ENCODE measurements at regions not wholly inside any gene's neighbourhood (a gene's known extent, or its start where the extent isn't known, plus 50 kb on each side); places are given as distances from the start of the nearest gene placed in this dataset.

DNA sequence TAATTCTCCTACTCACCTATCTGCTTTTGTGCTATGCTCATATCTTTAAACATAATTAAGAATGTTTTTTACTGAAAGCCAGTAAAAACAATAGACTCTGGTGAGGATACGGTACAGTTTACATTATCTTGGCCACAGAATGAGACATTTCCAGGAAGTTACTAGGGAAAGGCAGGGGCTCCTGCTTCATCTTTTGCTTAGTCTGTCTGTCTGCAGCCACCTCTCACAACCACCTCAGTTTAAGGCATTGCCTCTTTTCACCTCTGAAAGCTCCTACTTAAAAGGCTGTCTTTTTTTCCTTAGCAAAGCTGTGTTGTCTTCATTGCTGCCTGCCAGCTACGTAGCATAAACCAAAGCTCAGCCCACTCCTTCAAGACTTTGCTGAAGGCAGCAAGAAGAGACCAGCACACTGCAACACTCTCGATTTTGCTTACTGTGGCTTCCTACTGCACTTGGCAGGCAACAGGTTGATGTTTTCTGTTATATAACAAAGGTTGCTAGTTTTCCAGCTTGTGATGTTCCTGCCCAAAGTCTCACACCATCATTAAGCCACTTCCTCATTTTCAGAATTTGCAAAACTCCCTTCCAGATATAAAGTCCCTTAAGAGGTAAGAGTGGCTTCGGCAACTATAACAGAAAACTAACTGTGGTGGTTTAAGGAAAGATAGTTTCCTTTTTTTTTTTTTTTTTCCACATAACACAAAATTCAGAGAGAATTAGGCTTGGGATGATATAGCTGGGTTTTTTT, 432.9 kb downstream of the GRXCR1 start:
- H3K4me3 ChIP-seq (ENCODE audit: low read depth, poor library complexity, severe bottlenecking), result no peak overlapping the region
- TF ChIP-seq, protein P1, sequence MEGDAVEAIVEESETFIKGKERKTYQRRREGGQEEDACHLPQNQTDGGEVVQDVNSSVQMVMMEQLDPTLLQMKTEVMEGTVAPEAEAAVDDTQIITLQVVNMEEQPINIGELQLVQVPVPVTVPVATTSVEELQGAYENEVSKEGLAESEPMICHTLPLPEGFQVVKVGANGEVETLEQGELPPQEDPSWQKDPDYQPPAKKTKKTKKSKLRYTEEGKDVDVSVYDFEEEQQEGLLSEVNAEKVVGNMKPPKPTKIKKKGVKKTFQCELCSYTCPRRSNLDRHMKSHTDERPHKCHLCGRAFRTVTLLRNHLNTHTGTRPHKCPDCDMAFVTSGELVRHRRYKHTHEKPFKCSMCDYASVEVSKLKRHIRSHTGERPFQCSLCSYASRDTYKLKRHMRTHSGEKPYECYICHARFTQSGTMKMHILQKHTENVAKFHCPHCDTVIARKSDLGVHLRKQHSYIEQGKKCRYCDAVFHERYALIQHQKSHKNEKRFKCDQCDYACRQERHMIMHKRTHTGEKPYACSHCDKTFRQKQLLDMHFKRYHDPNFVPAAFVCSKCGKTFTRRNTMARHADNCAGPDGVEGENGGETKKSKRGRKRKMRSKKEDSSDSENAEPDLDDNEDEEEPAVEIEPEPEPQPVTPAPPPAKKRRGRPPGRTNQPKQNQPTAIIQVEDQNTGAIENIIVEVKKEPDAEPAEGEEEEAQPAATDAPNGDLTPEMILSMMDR (IDR thresholded peaks at IDR 0.05), result no peak
- TF ChIP-seq POLR2A (IDR thresholded peaks at IDR 0.05), result no peak
- intact Hi-C loops (cut with DNase I; ENCODE audit: low total_unique reads), result no loop called here
- DNase-seq (ENCODE audit: low spot score in 2 of 2), result no peak
- WGBS, 2 donors, result 51 to 54% methylated on average over 4 of the region's 4 CpGs

DNA sequence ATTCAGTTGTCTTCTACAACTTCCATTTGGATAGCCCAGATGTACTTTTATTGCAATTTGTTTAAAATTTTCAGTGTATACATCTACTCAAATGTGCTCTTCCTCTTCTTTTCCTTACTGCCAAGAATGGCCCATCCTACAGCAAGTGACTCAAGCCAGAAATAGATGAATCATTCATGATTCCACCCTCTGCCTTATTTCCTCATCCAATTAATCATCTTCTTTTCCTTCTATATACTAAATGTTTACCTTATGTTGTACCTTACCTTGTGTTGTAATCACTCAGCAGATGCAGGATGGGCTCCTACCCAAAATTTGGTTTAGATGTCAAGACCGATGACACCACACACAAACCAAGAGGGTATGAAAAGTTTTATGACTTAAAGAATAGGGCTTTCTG, 437.8 kb downstream of the GRXCR1 start:
- H3K4me3 ChIP-seq (ENCODE audit: low read depth, poor library complexity, severe bottlenecking), result no peak overlapping the region
- TF ChIP-seq, protein P1 (IDR thresholded peaks at IDR 0.05), result no peak
- TF ChIP-seq POLR2A (IDR thresholded peaks at IDR 0.05), result no peak
- intact Hi-C loops (cut with DNase I; ENCODE audit: low total_unique reads), result no loop called here
- no peak for DNase-seq (ENCODE audit: low spot score in 2 of 2)
- 87 to 90% methylated on average over 1 of the region's 1 CpG for WGBS, 2 donors

DNA sequence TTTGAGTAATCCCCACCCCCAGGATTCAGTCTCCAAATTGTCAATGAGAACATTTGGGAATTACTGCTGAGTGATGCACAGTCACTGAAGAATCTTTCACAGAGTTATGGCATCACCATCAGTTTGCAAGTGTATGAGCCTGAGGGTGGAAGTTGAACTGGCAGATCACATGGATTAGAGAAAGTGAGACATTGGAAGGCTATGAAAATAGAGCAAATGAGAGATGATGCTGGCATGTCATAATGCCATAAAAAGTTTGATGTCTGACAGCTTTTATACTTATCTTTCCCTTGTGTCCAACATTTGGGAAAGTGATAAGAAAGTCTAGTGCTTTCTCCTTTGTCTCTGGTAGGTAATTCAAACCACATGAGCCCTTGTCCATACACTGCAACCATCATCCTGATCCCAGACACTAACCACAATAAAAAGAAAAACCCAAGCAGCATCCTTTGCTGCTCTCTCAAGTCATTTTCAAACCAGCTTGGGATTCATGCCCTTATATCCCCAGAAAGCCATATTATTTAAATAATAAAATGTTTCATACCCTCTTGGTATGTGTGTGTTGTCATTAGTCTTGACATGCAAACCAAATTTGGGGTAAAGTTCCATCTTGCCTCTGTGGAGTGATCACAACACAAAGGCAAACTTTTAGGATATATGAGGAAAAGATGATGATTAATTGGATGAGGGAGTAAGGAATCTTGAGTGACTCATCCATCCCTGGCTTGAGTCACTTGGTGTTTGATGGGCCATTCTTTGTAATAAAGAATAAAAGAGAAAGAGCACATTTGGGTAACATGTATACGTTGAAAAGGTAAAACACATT, 438.9 kb downstream of the GRXCR1 start:
- 79 to 88% methylated on average over 1 of the region's 1 CpG for WGBS, 2 donors
- intact Hi-C loops (cut with DNase I; ENCODE audit: low total_unique reads), result no loop called here

DNA sequence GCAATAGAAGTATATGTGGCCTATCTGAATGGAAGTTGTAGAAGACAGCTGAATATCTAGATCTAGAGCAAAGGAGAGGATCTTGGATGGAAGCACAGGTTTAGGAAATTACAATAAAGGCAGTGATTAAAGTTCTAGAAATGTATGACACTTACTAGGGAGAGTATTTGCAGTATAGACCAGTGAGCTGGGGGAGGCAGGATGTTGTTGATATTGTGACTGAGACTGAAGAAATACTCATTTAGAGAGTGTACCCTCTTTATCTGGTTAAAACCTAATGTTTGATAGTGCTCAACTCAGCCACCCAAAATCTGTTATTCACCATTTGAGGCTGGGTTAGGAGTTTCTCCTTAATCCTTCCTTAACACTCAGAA, 439.5 kb downstream of the GRXCR1 start:
- intact Hi-C loops (cut with DNase I; ENCODE audit: low total_unique reads), result no loop called here
- H3K4me3 ChIP-seq (ENCODE audit: low read depth, poor library complexity, severe bottlenecking), result no peak overlapping the region
- TF ChIP-seq, protein P1 (IDR thresholded peaks at IDR 0.05), result no peak
- TF ChIP-seq POLR2A (IDR thresholded peaks at IDR 0.05), result no peak
- no peak for DNase-seq (ENCODE audit: low spot score in 2 of 2)

More for the DNA sequence above, 438.9 kb downstream of the GRXCR1 start:
- no peak for DNase-seq (ENCODE audit: low spot score in 2 of 2)
- no peak overlapping the region for H3K4me3 ChIP-seq (ENCODE audit: low read depth, poor library complexity, severe bottlenecking)
- TF ChIP-seq POLR2A (IDR thresholded peaks at IDR 0.05), result no peak
- TF ChIP-seq, protein P1 (IDR thresholded peaks at IDR 0.05), result no peak

DNA sequence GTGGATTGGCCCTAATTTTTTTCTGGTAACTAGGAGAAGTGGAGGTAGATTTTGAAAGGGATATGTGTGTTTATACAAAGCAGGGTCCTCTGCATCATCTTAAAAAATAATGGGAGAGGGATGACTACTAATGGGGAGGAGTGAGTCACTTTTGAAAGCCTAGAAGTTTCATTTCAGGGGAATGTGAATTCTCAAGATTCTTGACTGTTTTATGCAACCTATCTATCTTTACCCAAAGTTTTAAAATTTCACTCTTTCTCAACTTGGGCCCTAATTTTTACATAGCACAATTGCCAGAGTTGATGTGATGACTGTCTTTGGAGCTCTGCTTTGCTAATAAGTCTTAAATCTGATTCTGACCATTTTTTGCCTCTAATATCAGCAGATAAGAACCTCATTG, 445.2 kb downstream of the GRXCR1 start:
- no peak for DNase-seq (ENCODE audit: low spot score in 2 of 2)
- no peak for TF ChIP-seq POLR2A (IDR thresholded peaks at IDR 0.05)
- TF ChIP-seq, protein P1 (IDR thresholded peaks at IDR 0.05), result no peak
- intact Hi-C loops (cut with DNase I; ENCODE audit: low total_unique reads), result no loop called here
- H3K4me3 ChIP-seq (ENCODE audit: low read depth, poor library complexity, severe bottlenecking), result no peak overlapping the region
